ENCODE measurements at regions not wholly inside any gene's neighbourhood (a gene's known extent, or its start where the extent isn't known, plus 50 kb on each side); places are given as distances from the start of the nearest gene placed in this dataset.

DNA sequence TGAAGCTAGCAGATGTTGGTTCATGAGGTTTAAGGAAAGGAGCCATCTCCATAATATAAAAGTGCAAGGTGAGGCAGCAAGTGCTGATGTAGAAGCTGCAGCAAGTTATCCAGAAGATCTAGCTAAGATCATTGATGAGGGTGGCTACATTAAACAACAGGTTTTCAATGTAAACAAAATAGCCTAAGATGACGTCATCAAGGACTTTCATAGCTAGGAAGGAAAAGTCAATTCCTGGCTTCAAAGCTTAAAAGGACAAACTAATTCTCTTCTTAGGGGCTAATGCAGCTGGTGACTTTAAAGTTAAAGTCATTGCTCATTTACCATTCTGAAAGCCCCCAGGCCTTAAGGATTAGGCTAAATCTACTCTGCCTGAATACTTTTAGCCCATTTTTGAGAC is 141.9 kb downstream of the MID1IP1 start:
- H3K18ac ChIP-seq (ENCODE audit: low read depth in 1 of 2, low read length in 2 of 2): no peak overlapping the region
- H3K27ac ChIP-seq (ENCODE audit: low read length, poor library complexity, severe bottlenecking): no peak overlapping the region
- H3K14ac ChIP-seq (ENCODE audit: low read length in 2 of 2): no peak overlapping the region
- no peak overlapping the region for H2BK5ac ChIP-seq (ENCODE audit: low read depth, low read length, poor library complexity, severe bottlenecking)
- no peaks in the 10 kb centered on the region for H3K79me1 ChIP-seq (replicated peaks; ENCODE audit: low read length, poor library complexity, severe bottlenecking)
- H4K8ac ChIP-seq (ENCODE audit: low read length): no peak overlapping the region
- peaks cover 34% of the 10 kb centered on the region for H3K9me3 ChIP-seq (ENCODE audit: control insufficient read depth, low read length)
- no peak for DNase-seq
- no peak overlapping the region for H2BK12ac ChIP-seq (ENCODE audit: low read length in 2 of 2)
- H4K91ac ChIP-seq (ENCODE audit: low read length): no peak overlapping the region
- H3K4me2 ChIP-seq (ENCODE audit: low read length, poor library complexity, severe bottlenecking): no peak overlapping the region
- H3K4ac ChIP-seq (ENCODE audit: low read depth in 1 of 2, low read length in 2 of 2): no peak overlapping the region
- no CpG with 5 or more reads among the region's 1 CpG for WGBS
- no peaks in the 10 kb centered on the region for H3K27me3 ChIP-seq (ENCODE audit: control insufficient read depth in 1 of 2, insufficient read depth in 1 of 2, low read length in 2 of 2)
- H2AK5ac ChIP-seq (ENCODE audit: low read length, severe bottlenecking): no peak overlapping the region
- no peaks in the 10 kb centered on the region for H3K4me1 ChIP-seq (ENCODE audit: control insufficient read depth, insufficient read depth, low read depth, low read length)
- H3K9ac ChIP-seq (ENCODE audit: low read length): no peak overlapping the region
- no peak overlapping the region for H3K4me3 ChIP-seq (ENCODE audit: insufficient read depth in 1 of 2, low read depth in 1 of 2, low read length in 2 of 2)
- no peak overlapping the region for H2AFZ ChIP-seq (ENCODE audit: low read depth, low read length)
- no peak overlapping the region for H3K23ac ChIP-seq (ENCODE audit: low read length in 2 of 2)
- no peak overlapping the region for H2BK15ac ChIP-seq (ENCODE audit: low read depth, poor library complexity, severe bottlenecking)
- H3K36me3 ChIP-seq (ENCODE audit: control insufficient read depth in 1 of 2, insufficient read depth in 2 of 2, low read depth in 1 of 2, low read length in 2 of 2): no peaks in the 10 kb centered on the region
- no peak overlapping the region for H2BK120ac ChIP-seq (ENCODE audit: low read depth, low read length)

DNA sequence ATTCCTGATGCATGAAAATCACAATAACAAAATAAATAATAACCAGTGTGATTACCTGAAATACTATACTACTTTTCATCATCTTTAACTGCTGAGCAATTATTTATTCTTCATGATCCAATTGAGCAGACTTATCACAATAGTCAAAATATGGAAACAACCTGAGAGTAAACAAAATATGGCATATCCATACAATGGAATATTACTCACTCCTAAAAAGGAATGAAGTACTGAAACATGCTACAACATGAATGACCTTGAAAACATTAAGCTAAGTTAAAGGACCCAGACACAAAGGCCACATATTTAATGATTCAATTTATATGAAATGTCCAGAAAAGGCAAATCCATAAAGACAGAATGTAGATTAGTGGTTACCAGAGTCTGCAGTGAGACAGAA is 146.8 kb downstream of the MID1IP1 start:
- Histone ChIP-seq H2BK120ac (ENCODE audit: low read depth, low read length) (no peak overlapping the region), H4K8ac (ENCODE audit: low read length) (no peak overlapping the region), H2BK5ac (ENCODE audit: low read depth, low read length, poor library complexity, severe bottlenecking) (no peak overlapping the region), H3K36me3 (ENCODE audit: control insufficient read depth in 1 of 2, insufficient read depth in 2 of 2, low read depth in 1 of 2, low read length in 2 of 2) (no peaks in the 10 kb centered on the region), H3K4ac (ENCODE audit: low read depth in 1 of 2, low read length in 2 of 2) (no peak overlapping the region), H3K4me3 (ENCODE audit: insufficient read depth in 1 of 2, low read depth in 1 of 2, low read length in 2 of 2) (no peak overlapping the region), H3K27ac (ENCODE audit: low read length, poor library complexity, severe bottlenecking) (no peak overlapping the region), H3K4me2 (ENCODE audit: low read length, poor library complexity, severe bottlenecking) (no peak overlapping the region), H3K4me1 (ENCODE audit: control insufficient read depth, insufficient read depth, low read depth, low read length) (no peaks in the 10 kb centered on the region), H3K27me3 (ENCODE audit: control insufficient read depth in 1 of 2, insufficient read depth in 1 of 2, low read length in 2 of 2) (peaks cover 0 to 3% of the 10 kb centered on the region in 2 experiments), H3K9me3 (ENCODE audit: control insufficient read depth, low read length) (peaks cover 25% of the 10 kb centered on the region), H4K91ac (ENCODE audit: low read length) (no peak overlapping the region), H3K18ac (ENCODE audit: low read depth in 1 of 2, low read length in 2 of 2) (no peak overlapping the region), H3K79me1 (replicated peaks; ENCODE audit: low read length, poor library complexity, severe bottlenecking) (no peaks in the 10 kb centered on the region), H2AK5ac (ENCODE audit: low read length, severe bottlenecking) (no peak overlapping the region), H2AFZ (ENCODE audit: low read depth, low read length) (no peak overlapping the region), H3K23ac (ENCODE audit: low read length in 2 of 2) (no peak overlapping the region), H2BK12ac (ENCODE audit: low read length in 2 of 2) (no peak overlapping the region), H2BK15ac (ENCODE audit: low read depth, poor library complexity, severe bottlenecking) (no peak overlapping the region), H3K9ac (ENCODE audit: low read length) (no peak overlapping the region), H3K14ac (ENCODE audit: low read length in 2 of 2) (no peak overlapping the region)
- no peak for DNase-seq

DNA sequence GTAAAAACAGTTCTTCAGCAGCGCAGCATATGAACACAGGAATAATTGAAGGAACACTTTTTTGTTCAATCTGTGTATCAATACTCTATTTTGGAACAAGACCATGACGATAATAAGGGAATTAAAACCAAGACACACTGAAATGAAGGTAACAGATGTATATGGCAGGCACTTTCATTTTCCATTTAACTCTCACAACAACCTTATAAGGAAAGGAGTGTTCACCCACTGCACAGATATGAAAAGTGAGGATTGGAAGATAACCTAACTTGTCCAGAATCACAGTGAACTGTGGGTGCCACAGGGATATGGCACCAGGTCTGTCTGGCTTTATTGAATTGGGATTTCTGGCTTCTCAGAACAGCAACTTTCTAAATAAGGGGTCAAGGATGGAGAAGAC is 153.3 kb downstream of the MID1IP1 start:
- H3K9ac ChIP-seq (ENCODE audit: low read length): no peak overlapping the region
- H2BK5ac ChIP-seq (ENCODE audit: low read depth, low read length, poor library complexity, severe bottlenecking): no peak overlapping the region
- no peak overlapping the region for H2BK12ac ChIP-seq (ENCODE audit: low read length in 2 of 2)
- no peak overlapping the region for H3K23ac ChIP-seq (ENCODE audit: low read length in 2 of 2)
- H4K8ac ChIP-seq (ENCODE audit: low read length): no peak overlapping the region
- H3K79me1 ChIP-seq (replicated peaks; ENCODE audit: low read length, poor library complexity, severe bottlenecking): no peaks in the 10 kb centered on the region
- no peak overlapping the region for H3K18ac ChIP-seq (ENCODE audit: low read depth in 1 of 2, low read length in 2 of 2)
- no peak overlapping the region for H3K4ac ChIP-seq (ENCODE audit: low read depth in 1 of 2, low read length in 2 of 2)
- no peaks in the 10 kb centered on the region for H3K36me3 ChIP-seq (ENCODE audit: control insufficient read depth in 1 of 2, insufficient read depth in 2 of 2, low read depth in 1 of 2, low read length in 2 of 2)
- no peak overlapping the region for H2AK5ac ChIP-seq (ENCODE audit: low read length, severe bottlenecking)
- H3K9me3 ChIP-seq (ENCODE audit: control insufficient read depth, low read length): no peaks in the 10 kb centered on the region
- H2AFZ ChIP-seq (ENCODE audit: low read depth, low read length): no peak overlapping the region
- H2BK120ac ChIP-seq (ENCODE audit: low read depth, low read length): no peak overlapping the region
- H3K4me2 ChIP-seq (ENCODE audit: low read length, poor library complexity, severe bottlenecking): no peak overlapping the region
- H2BK15ac ChIP-seq (ENCODE audit: low read depth, poor library complexity, severe bottlenecking): no peak overlapping the region
- H3K4me3 ChIP-seq (ENCODE audit: insufficient read depth in 1 of 2, low read depth in 1 of 2, low read length in 2 of 2): no peak overlapping the region
- no peaks in the 10 kb centered on the region for H3K4me1 ChIP-seq (ENCODE audit: control insufficient read depth, insufficient read depth, low read depth, low read length)
- peaks cover 0 to 3% of the 10 kb centered on the region in 2 experiments for H3K27me3 ChIP-seq (ENCODE audit: control insufficient read depth in 1 of 2, insufficient read depth in 1 of 2, low read length in 2 of 2)
- DNase-seq: no peak
- WGBS: no CpG with 5 or more reads among the region's 2 CpGs
- H3K14ac ChIP-seq (ENCODE audit: low read length in 2 of 2): no peak overlapping the region
- no peak overlapping the region for H3K27ac ChIP-seq (ENCODE audit: low read length, poor library complexity, severe bottlenecking)
- H4K91ac ChIP-seq (ENCODE audit: low read length): no peak overlapping the region

GRCh38 chrX:38959736-38960135 is 158.5 kb downstream of the MID1IP1 start:
- Histone ChIP-seq H3K23ac (ENCODE audit: low read length in 2 of 2) (no peak overlapping the region), H3K4me1 (ENCODE audit: control insufficient read depth, insufficient read depth, low read depth, low read length) (no peaks in the 10 kb centered on the region), H3K9ac (ENCODE audit: low read length) (no peak overlapping the region), H2AK5ac (ENCODE audit: low read length, severe bottlenecking) (no peak overlapping the region), H4K91ac (ENCODE audit: low read length) (no peak overlapping the region), H3K27ac (ENCODE audit: low read length, poor library complexity, severe bottlenecking) (no peak overlapping the region), H4K8ac (ENCODE audit: low read length) (no peak overlapping the region), H3K79me1 (replicated peaks; ENCODE audit: low read length, poor library complexity, severe bottlenecking) (no peaks in the 10 kb centered on the region), H2BK12ac (ENCODE audit: low read length in 2 of 2) (no peak overlapping the region), H3K18ac (ENCODE audit: low read depth in 1 of 2, low read length in 2 of 2) (no peak overlapping the region), H3K14ac (ENCODE audit: low read length in 2 of 2) (no peak overlapping the region), H3K36me3 (ENCODE audit: control insufficient read depth in 1 of 2, insufficient read depth in 2 of 2, low read depth in 1 of 2, low read length in 2 of 2) (no peaks in the 10 kb centered on the region), H2BK15ac (ENCODE audit: low read depth, poor library complexity, severe bottlenecking) (no peak overlapping the region), H2AFZ (ENCODE audit: low read depth, low read length) (no peak overlapping the region), H3K27me3 (ENCODE audit: control insufficient read depth in 1 of 2, insufficient read depth in 1 of 2, low read length in 2 of 2) (no peaks in the 10 kb centered on the region), H2BK5ac (ENCODE audit: low read depth, low read length, poor library complexity, severe bottlenecking) (no peak overlapping the region), H2BK120ac (ENCODE audit: low read depth, low read length) (no peak overlapping the region), H3K4me3 (ENCODE audit: insufficient read depth in 1 of 2, low read depth in 1 of 2, low read length in 2 of 2) (no peak overlapping the region), H3K4ac (ENCODE audit: low read depth in 1 of 2, low read length in 2 of 2) (no peak overlapping the region), H3K4me2 (ENCODE audit: low read length, poor library complexity, severe bottlenecking) (no peak overlapping the region), H3K9me3 (ENCODE audit: control insufficient read depth, low read length) (peaks cover 8% of the 10 kb centered on the region)
- no CpG with 5 or more reads among the region's 1 CpG for WGBS
- DNase-seq: no peak
